ENCODE measurements at regions not wholly inside any gene's neighbourhood (a gene's known extent, or its start where the extent isn't known, plus 50 kb on each side); places are given as distances from the start of the nearest gene placed in this dataset.

- TF ChIP-seq TCF12 (IDR thresholded peaks at IDR 0.05; ENCODE audit: low read depth) (no peak), ZBTB7A (IDR thresholded peaks at IDR 0.05; ENCODE audit: low read depth) (no peak), NFIC (IDR thresholded peaks at IDR 0.05) (no peak), RAD21 (IDR thresholded peaks at IDR 0.05; ENCODE audit: low read depth) (no peak), FOXM1 (IDR thresholded peaks at IDR 0.05; ENCODE audit: borderline replicate concordance, low read depth) (no peak)
These were observed 50.2 kb upstream of the NID2 start for GRCh38 chr14:52119030-52119429.

Data from Ishikawa (cell line).